ENCODE measurements at regions not wholly inside any gene's neighbourhood (a gene's known extent, or its start where the extent isn't known, plus 50 kb on each side); places are given as distances from the start of the nearest gene placed in this dataset.
A peak's percentile ranks its signal among the peaks of the same experiment; 100 is the strongest.
"Not testable (repeated sequence)": the region's sequence is repeated elsewhere in the genome, so short reads cannot be mapped to it uniquely, and the experiment has no call there.

GRCh38 chr4:126633306-126633705 is 999.5 kb upstream of the INTU start:
- DNase-seq, result no peak

- no peak for DNase-seq
Measured at GRCh38 chr4:126637706-126638105, 995.1 kb upstream of the INTU start.

GRCh38 chr4:126647320-126647719 is 985.4 kb upstream of the INTU start:
- DNase-seq, result no peak

GRCh38 chr4:126647756-126648397 is 984.9 kb upstream of the INTU start:
- DNase-seq, result no peak

- no peak for DNase-seq
Measured at GRCh38 chr4:126658411-126658810, 974.3 kb upstream of the INTU start.

- no peak for DNase-seq
Measured at GRCh38 chr4:126661194-126661593, 971.6 kb upstream of the INTU start.

GRCh38 chr4:126664839-126665238 is 967.9 kb upstream of the INTU start:
- no peak for DNase-seq

- DNase-seq, result not testable (repeated sequence)
Measured at GRCh38 chr4:126670038-126670437, 962.7 kb upstream of the INTU start.

- DNase-seq, result no peak
Measured at GRCh38 chr4:126678618-126679017, 954.1 kb upstream of the INTU start.

GRCh38 chr4:126679303-126679702 is 953.5 kb upstream of the INTU start:
- DNase-seq, result no peak

- DNase-seq, result no peak
Measured at GRCh38 chr4:126682250-126682649, 950.5 kb upstream of the INTU start.

GRCh38 chr4:126686491-126686890 is 946.3 kb upstream of the INTU start:
- DNase-seq, result no peak

GRCh38 chr4:126687655-126688358 is 945.0 kb upstream of the INTU start:
- no peak for DNase-seq

- DNase-seq, result no peak
Measured at GRCh38 chr4:126691797-126692196, 941.0 kb upstream of the INTU start.

- peak; percentile 64 for DNase-seq
Measured at GRCh38 chr4:126697748-126698147, 935.0 kb upstream of the INTU start.

GRCh38 chr4:126698224-126698623 is 934.5 kb upstream of the INTU start:
- DNase-seq, result no peak

- peak; percentile 46 for DNase-seq
Measured at GRCh38 chr4:126701756-126702155, 931.0 kb upstream of the INTU start.

GRCh38 chr4:126702747-126703146 is 930.0 kb upstream of the INTU start:
- no peak for DNase-seq

- DNase-seq, result peak; percentile 52
Measured at GRCh38 chr4:126705266-126705665, 927.5 kb upstream of the INTU start.

- DNase-seq, result no peak
Measured at GRCh38 chr4:126708716-126709115, 924.0 kb upstream of the INTU start.

GRCh38 chr4:126710935-126711334 is 921.8 kb upstream of the INTU start:
- no peak for DNase-seq

- DNase-seq, result no peak
Measured at GRCh38 chr4:126715067-126715466, 917.7 kb upstream of the INTU start.

- DNase-seq, result no peak
Measured at GRCh38 chr4:126715681-126716080, 917.1 kb upstream of the INTU start.

GRCh38 chr4:126718136-126718535 is 914.6 kb upstream of the INTU start:
- no peak for DNase-seq

GRCh38 chr4:126719852-126720251 is 912.9 kb upstream of the INTU start:
- DNase-seq, result no peak
